ENCODE measurements at regions not wholly inside any gene's neighbourhood (a gene's known extent, or its start where the extent isn't known, plus 50 kb on each side); places are given as distances from the start of the nearest gene placed in this dataset.

DNA sequence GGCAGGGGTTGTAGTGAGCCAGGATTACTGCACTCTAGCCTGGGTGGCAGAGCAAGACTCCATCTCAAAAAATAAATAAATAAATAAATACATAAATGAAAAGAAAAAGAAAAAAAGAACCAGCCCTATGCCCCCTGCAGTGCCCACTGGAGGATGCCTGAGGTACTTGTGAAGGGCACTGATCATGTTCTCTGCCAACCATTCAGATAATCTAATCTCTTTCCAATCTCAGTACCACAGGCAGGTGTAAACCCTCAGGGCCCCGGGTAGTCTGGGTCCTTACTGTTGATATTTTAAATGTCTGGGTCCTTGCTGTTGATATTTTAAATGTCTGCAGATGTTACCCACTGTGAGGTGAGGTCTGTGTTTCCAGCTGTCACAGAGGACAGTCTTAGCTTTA lies 321.8 kb upstream of the ADCY2 start:
- TF ChIP-seq CTBP1 (IDR thresholded peaks at IDR 0.05; ENCODE audit: borderline replicate concordance) = no peak
- TF ChIP-seq ELF4 (IDR thresholded peaks at IDR 0.05) = no peak
- TF ChIP-seq FOXA1 (IDR thresholded peaks at IDR 0.05) = no peak
- CTCF ChIA-PET = no interaction called here
- DNase-seq (ENCODE audit: extremely low spot score) = no peak
- POLR2A ChIA-PET = no interaction called here

GRCh38 chr5:7075470-7075869 lies 320.5 kb upstream of the ADCY2 start:
- no peak for DNase-seq (ENCODE audit: extremely low spot score)
- CTCF ChIA-PET = no interaction called here
- POLR2A ChIA-PET = no interaction called here
- TF ChIP-seq ELF4 (IDR thresholded peaks at IDR 0.05) = no peak
- TF ChIP-seq HDGF (IDR thresholded peaks at IDR 0.05; ENCODE audit: borderline replicate concordance) = no peak
- no peak for TF ChIP-seq CTBP1 (IDR thresholded peaks at IDR 0.05; ENCODE audit: borderline replicate concordance)
- TF ChIP-seq, protein P1, sequence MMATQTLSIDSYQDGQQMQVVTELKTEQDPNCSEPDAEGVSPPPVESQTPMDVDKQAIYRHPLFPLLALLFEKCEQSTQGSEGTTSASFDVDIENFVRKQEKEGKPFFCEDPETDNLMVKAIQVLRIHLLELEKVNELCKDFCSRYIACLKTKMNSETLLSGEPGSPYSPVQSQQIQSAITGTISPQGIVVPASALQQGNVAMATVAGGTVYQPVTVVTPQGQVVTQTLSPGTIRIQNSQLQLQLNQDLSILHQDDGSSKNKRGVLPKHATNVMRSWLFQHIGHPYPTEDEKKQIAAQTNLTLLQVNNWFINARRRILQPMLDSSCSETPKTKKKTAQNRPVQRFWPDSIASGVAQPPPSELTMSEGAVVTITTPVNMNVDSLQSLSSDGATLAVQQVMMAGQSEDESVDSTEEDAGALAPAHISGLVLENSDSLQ (IDR thresholded peaks at IDR 0.05) = no peak
- no peak for TF ChIP-seq FOXK2 (IDR thresholded peaks at IDR 0.05)
- TF ChIP-seq BHLHE40 (IDR thresholded peaks at IDR 0.05; ENCODE audit: borderline replicate concordance) = no peak
- no peak for TF ChIP-seq L3MBTL2 (conservative IDR thresholded peaks at IDR 0.05)
- no peak for TF ChIP-seq SUZ12 (IDR thresholded peaks at IDR 0.05)
- no peak for TF ChIP-seq ARNT (IDR thresholded peaks at IDR 0.05)
- no peak for TF ChIP-seq FOXM1 (IDR thresholded peaks at IDR 0.05; ENCODE audit: borderline replicate concordance)
- no peak for TF ChIP-seq NFRKB (IDR thresholded peaks at IDR 0.05)

DNA sequence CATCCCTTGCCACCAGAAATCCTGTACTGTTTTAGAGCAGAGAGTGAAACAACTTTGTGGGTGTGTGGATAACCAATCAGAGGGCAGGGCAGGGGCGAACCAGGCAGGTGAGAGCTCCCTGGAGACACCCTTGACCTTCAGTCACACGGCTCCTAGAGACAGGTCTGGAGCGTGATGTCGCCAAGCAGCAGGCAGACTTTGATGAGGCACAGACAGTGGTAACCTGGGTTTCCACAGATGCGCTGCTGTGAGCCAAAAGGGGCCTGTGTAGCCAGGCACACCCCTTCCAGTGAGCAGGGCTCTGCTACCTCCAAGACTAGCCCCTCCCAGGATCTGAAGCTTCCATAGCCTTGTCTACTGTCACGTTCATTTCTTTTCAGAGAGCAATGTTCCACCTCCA lies 317.8 kb upstream of the ADCY2 start:
- ChIA-PET POLR2A (no interaction called here), CTCF (no interaction called here)
- DNase-seq (ENCODE audit: extremely low spot score) = no peak
- TF ChIP-seq FOXA1 (IDR thresholded peaks at IDR 0.05) (no peak), NFRKB (IDR thresholded peaks at IDR 0.05) (no peak), ELF4 (IDR thresholded peaks at IDR 0.05) (no peak), LEF1 (IDR thresholded peaks at IDR 0.05; ENCODE audit: borderline replicate concordance) (no peak), ZNF384 (IDR thresholded peaks at IDR 0.05) (no peak), FOXM1 (IDR thresholded peaks at IDR 0.05; ENCODE audit: borderline replicate concordance) (no peak), SUZ12 (IDR thresholded peaks at IDR 0.05) (no peak), TARDBP (IDR thresholded peaks at IDR 0.05) (no peak), BHLHE40 (IDR thresholded peaks at IDR 0.05; ENCODE audit: borderline replicate concordance) (no peak), SP1 (IDR thresholded peaks at IDR 0.05) (no peak), HDGF (IDR thresholded peaks at IDR 0.05; ENCODE audit: borderline replicate concordance) (no peak), L3MBTL2 (conservative IDR thresholded peaks at IDR 0.05) (no peak), CTBP1 (IDR thresholded peaks at IDR 0.05; ENCODE audit: borderline replicate concordance) (no peak), FOXK2 (IDR thresholded peaks at IDR 0.05) (no peak), ARNT (IDR thresholded peaks at IDR 0.05) (no peak)
- TF ChIP-seq, protein P1 (IDR thresholded peaks at IDR 0.05) = no peak

GRCh38 chr5:7078901-7079300 lies 317.0 kb upstream of the ADCY2 start:
- ChIA-PET CTCF (interaction anchor here (0.8 kb wide), 1 partner anchor 725 kb away, joined by 3 read pairs; no protein-coding TSS in a partner anchor), POLR2A (no interaction called here)
- TF ChIP-seq ELF4 (IDR thresholded peaks at IDR 0.05) = no peak
- TF ChIP-seq FOXM1 (IDR thresholded peaks at IDR 0.05; ENCODE audit: borderline replicate concordance) = no peak
- no peak for TF ChIP-seq FOXK2 (IDR thresholded peaks at IDR 0.05)
- no peak for TF ChIP-seq L3MBTL2 (conservative IDR thresholded peaks at IDR 0.05)
- TF ChIP-seq LEF1 (IDR thresholded peaks at IDR 0.05; ENCODE audit: borderline replicate concordance) = no peak
- TF ChIP-seq CTBP1 (IDR thresholded peaks at IDR 0.05; ENCODE audit: borderline replicate concordance) = no peak
- TF ChIP-seq FOXA1 (IDR thresholded peaks at IDR 0.05) = no peak
- TF ChIP-seq SP1 (IDR thresholded peaks at IDR 0.05) = no peak
- no peak for TF ChIP-seq HDGF (IDR thresholded peaks at IDR 0.05; ENCODE audit: borderline replicate concordance)
- TF ChIP-seq NFRKB (IDR thresholded peaks at IDR 0.05) = no peak
- no peak for TF ChIP-seq ARNT (IDR thresholded peaks at IDR 0.05)
- TF ChIP-seq ZNF384 (IDR thresholded peaks at IDR 0.05) = no peak

DNA sequence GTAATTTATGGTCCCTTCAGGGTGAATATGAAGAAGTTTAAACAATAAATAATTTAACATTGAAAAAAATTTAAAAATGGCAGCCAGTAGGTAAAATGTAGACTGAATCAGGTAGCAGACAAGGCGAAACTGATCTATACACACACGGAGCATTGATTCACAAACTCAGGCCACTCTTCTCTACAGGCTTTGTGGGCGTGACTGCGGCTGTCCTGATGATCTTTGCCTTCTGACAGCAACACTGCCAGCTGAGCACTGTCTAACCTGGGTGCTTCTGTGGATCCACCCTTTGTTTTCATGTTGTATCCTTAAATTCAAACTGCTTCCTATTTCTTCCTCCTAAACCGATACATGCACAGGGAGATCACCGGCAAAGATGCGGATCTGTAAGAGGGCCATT lies 315.4 kb upstream of the ADCY2 start:
- TF ChIP-seq TARDBP (IDR thresholded peaks at IDR 0.05) = no peak
- ChIA-PET CTCF (no interaction called here), POLR2A (no interaction called here)
- no peak for DNase-seq (ENCODE audit: extremely low spot score)

More at GRCh38 chr5:7078901-7079300, 317.0 kb upstream of the ADCY2 start:
- DNase-seq (ENCODE audit: extremely low spot score) = no peak

GRCh38 chr5:7087719-7088297 lies 308.1 kb upstream of the ADCY2 start:
- no peak for DNase-seq (ENCODE audit: extremely low spot score)
- POLR2A ChIA-PET = no interaction called here
- TF ChIP-seq ARNT (IDR thresholded peaks at IDR 0.05) = no peak
- TF ChIP-seq TARDBP (IDR thresholded peaks at IDR 0.05) = no peak
- no peak for TF ChIP-seq FOXA1 (IDR thresholded peaks at IDR 0.05)
- TF ChIP-seq LEF1 (IDR thresholded peaks at IDR 0.05; ENCODE audit: borderline replicate concordance) = no peak
- no peak for TF ChIP-seq HDGF (IDR thresholded peaks at IDR 0.05; ENCODE audit: borderline replicate concordance)
- no peak for TF ChIP-seq BHLHE40 (IDR thresholded peaks at IDR 0.05; ENCODE audit: borderline replicate concordance)
- no peak for TF ChIP-seq ELF4 (IDR thresholded peaks at IDR 0.05)
- TF ChIP-seq NFRKB (IDR thresholded peaks at IDR 0.05) = no peak
- TF ChIP-seq CTBP1 (IDR thresholded peaks at IDR 0.05; ENCODE audit: borderline replicate concordance) = no peak
- TF ChIP-seq SUZ12 (IDR thresholded peaks at IDR 0.05) = no peak
- TF ChIP-seq FOXM1 (IDR thresholded peaks at IDR 0.05; ENCODE audit: borderline replicate concordance) = no peak
- TF ChIP-seq, protein P1 (IDR thresholded peaks at IDR 0.05) = no peak
- no peak for TF ChIP-seq SP1 (IDR thresholded peaks at IDR 0.05)
- CTCF ChIA-PET = no interaction called here

Measured in HEK293T (cell line).